ENCODE measurements at regions not wholly inside any gene's neighbourhood (a gene's known extent, or its start where the extent isn't known, plus 50 kb on each side); places are given as distances from the start of the nearest gene placed in this dataset.

DNA sequence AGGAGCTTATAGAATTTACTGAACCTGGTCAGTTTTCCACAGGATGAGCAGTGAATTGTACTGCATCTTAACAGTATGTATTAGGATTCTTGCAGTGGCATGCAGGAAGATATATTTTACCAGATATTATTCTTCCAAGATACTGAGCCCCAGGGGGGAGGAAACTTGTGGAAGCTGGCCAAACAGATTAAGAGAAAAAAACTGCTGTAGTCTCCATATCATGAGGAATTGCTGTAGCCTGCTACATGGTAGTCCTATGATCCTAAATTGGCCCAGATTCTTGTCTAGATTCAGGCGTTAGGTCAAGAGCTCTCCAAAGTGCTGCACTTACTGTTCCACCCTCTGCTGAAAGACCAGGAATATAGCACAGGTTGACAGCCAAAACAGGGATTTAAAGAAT, 275.5 kb upstream of the TAS2R1 start:
- TF ChIP-seq ZFP30 (CRISPR knock-in tag; IDR thresholded peaks at IDR 0.05) (no peak), ZFP3 (CRISPR knock-in tag; IDR thresholded peaks at IDR 0.05) (no peak), CREB5 (CRISPR knock-in tag; IDR thresholded peaks at IDR 0.05; ENCODE audit: low read depth) (no peak), RARB (CRISPR knock-in tag; IDR thresholded peaks at IDR 0.05) (no peak), PPARA (CRISPR knock-in tag; IDR thresholded peaks at IDR 0.05; ENCODE audit: borderline replicate concordance) (no peak), CSDC2 (CRISPR knock-in tag; IDR thresholded peaks at IDR 0.05) (no peak), PATZ1 (CRISPR knock-in tag; IDR thresholded peaks at IDR 0.05; ENCODE audit: borderline replicate concordance) (no peak), TSHZ2 (CRISPR knock-in tag; IDR thresholded peaks at IDR 0.05) (no peak), SNAI2 (CRISPR knock-in tag; IDR thresholded peaks at IDR 0.05) (no peak), ZNF565 (CRISPR knock-in tag; conservative IDR thresholded peaks at IDR 0.05; ENCODE audit: low read depth) (no peak), ZC3H10 (CRISPR knock-in tag; IDR thresholded peaks at IDR 0.05) (no peak), ARNTL (CRISPR knock-in tag; IDR thresholded peaks at IDR 0.05; ENCODE audit: borderline replicate concordance, low read depth) (no peak), TOX (CRISPR knock-in tag; IDR thresholded peaks at IDR 0.05; ENCODE audit: borderline replicate concordance) (no peak)
- TF ChIP-seq, protein P1, sequence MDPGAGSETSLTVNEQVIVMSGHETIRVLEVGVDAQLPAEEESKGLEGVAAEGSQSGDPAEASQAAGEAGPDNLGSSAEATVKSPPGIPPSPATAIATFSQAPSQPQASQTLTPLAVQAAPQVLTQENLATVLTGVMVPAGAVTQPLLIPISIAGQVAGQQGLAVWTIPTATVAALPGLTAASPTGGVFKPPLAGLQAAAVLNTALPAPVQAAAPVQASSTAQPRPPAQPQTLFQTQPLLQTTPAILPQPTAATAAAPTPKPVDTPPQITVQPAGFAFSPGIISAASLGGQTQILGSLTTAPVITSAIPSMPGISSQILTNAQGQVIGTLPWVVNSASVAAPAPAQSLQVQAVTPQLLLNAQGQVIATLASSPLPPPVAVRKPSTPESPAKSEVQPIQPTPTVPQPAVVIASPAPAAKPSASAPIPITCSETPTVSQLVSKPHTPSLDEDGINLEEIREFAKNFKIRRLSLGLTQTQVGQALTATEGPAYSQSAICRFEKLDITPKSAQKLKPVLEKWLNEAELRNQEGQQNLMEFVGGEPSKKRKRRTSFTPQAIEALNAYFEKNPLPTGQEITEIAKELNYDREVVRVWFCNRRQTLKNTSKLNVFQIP (CRISPR knock-in tag; IDR thresholded peaks at IDR 0.05; ENCODE audit: borderline replicate concordance, low read depth) = no peak

Data from SK-N-SH treated with all-trans-retinoic acid at 6 μM for 48 hours (cell line).